ENCODE measurements at regions not wholly inside any gene's neighbourhood (a gene's known extent, or its start where the extent isn't known, plus 50 kb on each side); places are given as distances from the start of the nearest gene placed in this dataset.

GRCh38 chr6:156639009-156639721, 138.0 kb upstream of the ARID1B start:
- H4K20me1 ChIP-seq (ENCODE audit: insufficient read depth, low read length) = no peaks in the 10 kb centered on the region
- no peak overlapping the region for H3K4ac ChIP-seq (ENCODE audit: low read depth, low read length)
- H2AK9ac ChIP-seq (replicated peaks; ENCODE audit: low read depth, low read length, poor library complexity) = no peak overlapping the region
- no peak overlapping the region for H3K23ac ChIP-seq (ENCODE audit: low read depth, low read length)
- 69% methylated on average over 3 of the region's 12 CpGs; no CpG with 5 or more reads in 1 of the 2 experiments for WGBS, 2 experiments (ENCODE audit: extremely low coverage in 2 of 2, insufficient read length in 1 of 2)
- H3K4me2 ChIP-seq (ENCODE audit: low read depth, low read length) = no peak overlapping the region
- H3K9ac ChIP-seq (ENCODE audit: low read depth, low read length) = no peak overlapping the region
- no peak overlapping the region for H4K8ac ChIP-seq (ENCODE audit: low read depth in 2 of 2, low read length in 2 of 2)
- dilution Hi-C loops (cut with HindIII; ENCODE audit: low sequenced_read_pairs, unreplicated experiment) = no loop called here
- TF ChIP-seq CTCF (conservative IDR thresholded peaks at IDR 0.05; ENCODE audit: low read depth, low read length) (no peak), POLR2A (IDR thresholded peaks at IDR 0.05; ENCODE audit: low read depth, low read length) (no peak), CHD1 (IDR thresholded peaks at IDR 0.05; ENCODE audit: low read depth, low read length) (no peak), MXI1 (IDR thresholded peaks at IDR 0.05; ENCODE audit: borderline replicate concordance, low read depth, low read length) (no peak), RAD21 (IDR thresholded peaks at IDR 0.05; ENCODE audit: low read length) (no peak), MAFK (IDR thresholded peaks at IDR 0.05; ENCODE audit: low read depth, low read length) (no peak), ELK1 (IDR thresholded peaks at IDR 0.05; ENCODE audit: borderline replicate concordance, low read depth, low read length) (no peak), USF2 (IDR thresholded peaks at IDR 0.05; ENCODE audit: low read depth, low read length) (no peak), BHLHE40 (IDR thresholded peaks at IDR 0.05; ENCODE audit: low read depth, low read length) (no peak), MAZ (IDR thresholded peaks at IDR 0.05; ENCODE audit: borderline replicate concordance, low read depth, low read length) (no peak), SMC3 (IDR thresholded peaks at IDR 0.05; ENCODE audit: low read depth, low read length) (no peak), RFX5 (IDR thresholded peaks at IDR 0.05; ENCODE audit: low read depth, low read length) (no peak), NFE2L2 (IDR thresholded peaks at IDR 0.05; ENCODE audit: low read depth, low read length) (no peak), FOS (IDR thresholded peaks at IDR 0.05; ENCODE audit: low read depth, low read length) (no peak), RCOR1 (IDR thresholded peaks at IDR 0.05; ENCODE audit: insufficient replicate concordance, low read length) (no peak), CEBPB (IDR thresholded peaks at IDR 0.05; ENCODE audit: low read depth, low read length) (no peak)
- H3K18ac ChIP-seq (ENCODE audit: low read depth, low read length) = no peak overlapping the region
- ChIA-PET POLR2A (ENCODE audit: unreplicated experiment) (no interaction called here), CTCF (no interaction called here)
- H3K4me3 ChIP-seq (ENCODE audit: insufficient read depth, low read depth, low read length) = no peak overlapping the region
- H3K36me3 ChIP-seq (ENCODE audit: control insufficient read depth, insufficient read depth, low read length) = no peaks in the 10 kb centered on the region
- no peak overlapping the region for H4K5ac ChIP-seq (ENCODE audit: low read depth, low read length)
- H2AFZ ChIP-seq (replicated peaks; ENCODE audit: low read length, poor library complexity) = no peak overlapping the region
- no peaks in the 10 kb centered on the region for H3K9me1 ChIP-seq (ENCODE audit: insufficient read depth, low read length)
- no peaks in the 10 kb centered on the region for H3K79me1 ChIP-seq (ENCODE audit: low read depth in 1 of 2, low read length in 2 of 2)
- peaks cover 4% of the 10 kb centered on the region for H3K9me3 ChIP-seq (ENCODE audit: control insufficient read depth, insufficient read depth, low read length)
- H2BK120ac ChIP-seq (ENCODE audit: low read depth, low read length) = no peak overlapping the region
- in situ Hi-C loops (cut with MboI; ENCODE audit: low sequenced_read_pairs) = no loop called here
- no TSS peak for BruUV-seq (replicated peaks)
- H3K56ac ChIP-seq (ENCODE audit: extremely low read depth, insufficient read depth, low read length) = no peak overlapping the region
- no peak overlapping the region for H3K14ac ChIP-seq (replicated peaks; ENCODE audit: low read depth, low read length)
- DNase-seq (no peak), ATAC-seq (ENCODE audit: low read depth) (no peak)
- H4K91ac ChIP-seq (ENCODE audit: insufficient read depth, low read depth, low read length) = no peak overlapping the region
- no peak overlapping the region for H2BK5ac ChIP-seq (ENCODE audit: low read depth, low read length, poor library complexity, severe bottlenecking)
- no peaks in the 10 kb centered on the region for H3K27me3 ChIP-seq (ENCODE audit: control insufficient read depth, insufficient read depth, low read length)
- intact Hi-C loops (cut with micrococcal nuclease) = no loop called here
- H3K4me1 ChIP-seq (ENCODE audit: control insufficient read depth, insufficient read depth, low read length) = peaks cover 4% of the 10 kb centered on the region; the same call in 1 of the 2 replicates
- H3K27ac ChIP-seq (ENCODE audit: insufficient read depth, low read length) = no peak overlapping the region
- H2BK20ac ChIP-seq (ENCODE audit: low read depth, low read length) = no peak overlapping the region
- no peak overlapping the region for H2AK5ac ChIP-seq (ENCODE audit: low read depth, low read length)
- H2BK15ac ChIP-seq (ENCODE audit: low read depth, low read length) = no peak overlapping the region
